GM12873 (cell line): ENCODE measurements at regions not wholly inside any gene's neighbourhood (a gene's known extent, or its start where the extent isn't known, plus 50 kb on each side); places are given as distances from the start of the nearest gene placed in this dataset.

Experiments
- CTCF ChIP-seq: IDR thresholded peaks from 2 replicates; pipeline ENCODE4 v1.5.1; 2012; ENCODE audit warnings: low read depth, mild to moderate bottlenecking, moderate library complexity, low read length, control low read depth; ENCODE audit not compliant: insufficient read depth; ENCODE audit errors: missing control alignments

GRCh38 chr7:26562841-26563240, 271.2 kb downstream of the SNX10 start:
- no peak for TF ChIP-seq CTCF

- no peak for TF ChIP-seq CTCF
Observed at GRCh38 chr7:26563406-26563805, 271.7 kb downstream of the SNX10 start.

GRCh38 chr7:26567266-26567665, 275.6 kb downstream of the SNX10 start:
- TF ChIP-seq CTCF = no peak

- TF ChIP-seq CTCF = no peak
Observed at GRCh38 chr7:26574476-26574875, 282.8 kb downstream of the SNX10 start.

- TF ChIP-seq CTCF = no peak
Observed at GRCh38 chr7:26580064-26580591, 284.3 kb downstream of the SKAP2 start.

- TF ChIP-seq CTCF = no peak
Observed at GRCh38 chr7:26580711-26581110, 283.7 kb downstream of the SKAP2 start.

GRCh38 chr7:26583094-26583648, 281.2 kb downstream of the SKAP2 start:
- TF ChIP-seq CTCF = no peak

GRCh38 chr7:26584326-26584725, 280.1 kb downstream of the SKAP2 start:
- no peak for TF ChIP-seq CTCF
